A673 (cell line): ENCODE measurements at regions not wholly inside any gene's neighbourhood (a gene's known extent, or its start where the extent isn't known, plus 50 kb on each side); places are given as distances from the start of the nearest gene placed in this dataset.
"Not testable (repeated sequence)": the region's sequence is repeated elsewhere in the genome, so short reads cannot be mapped to it uniquely, and the experiment has no call there.

Experiments used
- EZH2 ChIP-seq: fragments of 200-600 bp; sonication (generic); IDR thresholded peaks from 2 replicates; pipeline ENCODE4 v1.6.1; 2017; ENCODE audit warnings: borderline replicate concordance, low read depth, mild to moderate bottlenecking, mixed read lengths, antibody characterized with exemption, low read length; ENCODE audit not compliant: poor library complexity, severe bottlenecking
- TF ChIP-seq, protein P1 (sequence below): fragments of 300-800, 200-600 bp; sonication (generic); conservative IDR thresholded peaks from 2 replicates; pipeline ENCODE4 v1.5.1; 2017; ENCODE audit warnings: low read depth, mild to moderate bottlenecking, antibody characterized with exemption, low read length, moderate library complexity, mixed read lengths

DNA sequence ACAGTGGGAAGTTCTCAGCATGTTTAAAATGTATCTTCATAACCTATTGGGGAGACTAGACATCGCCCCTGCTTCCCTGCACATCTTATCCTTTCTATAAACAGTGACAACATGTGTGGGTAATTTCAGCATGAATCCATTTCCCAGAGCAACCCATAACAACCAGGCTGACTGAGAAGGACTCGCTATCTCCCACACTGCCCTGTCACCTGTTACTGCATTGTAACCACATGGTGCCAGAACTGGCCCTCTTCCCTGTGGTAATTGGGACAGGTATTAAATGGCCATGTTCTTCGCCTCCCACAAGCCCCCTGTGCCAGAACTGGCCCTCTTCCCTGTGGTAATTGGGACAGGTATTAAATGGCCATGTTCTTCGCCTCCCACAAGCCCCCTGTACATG lies 71.5 kb upstream of the PPARGC1A start:
- TF ChIP-seq, protein P1, sequence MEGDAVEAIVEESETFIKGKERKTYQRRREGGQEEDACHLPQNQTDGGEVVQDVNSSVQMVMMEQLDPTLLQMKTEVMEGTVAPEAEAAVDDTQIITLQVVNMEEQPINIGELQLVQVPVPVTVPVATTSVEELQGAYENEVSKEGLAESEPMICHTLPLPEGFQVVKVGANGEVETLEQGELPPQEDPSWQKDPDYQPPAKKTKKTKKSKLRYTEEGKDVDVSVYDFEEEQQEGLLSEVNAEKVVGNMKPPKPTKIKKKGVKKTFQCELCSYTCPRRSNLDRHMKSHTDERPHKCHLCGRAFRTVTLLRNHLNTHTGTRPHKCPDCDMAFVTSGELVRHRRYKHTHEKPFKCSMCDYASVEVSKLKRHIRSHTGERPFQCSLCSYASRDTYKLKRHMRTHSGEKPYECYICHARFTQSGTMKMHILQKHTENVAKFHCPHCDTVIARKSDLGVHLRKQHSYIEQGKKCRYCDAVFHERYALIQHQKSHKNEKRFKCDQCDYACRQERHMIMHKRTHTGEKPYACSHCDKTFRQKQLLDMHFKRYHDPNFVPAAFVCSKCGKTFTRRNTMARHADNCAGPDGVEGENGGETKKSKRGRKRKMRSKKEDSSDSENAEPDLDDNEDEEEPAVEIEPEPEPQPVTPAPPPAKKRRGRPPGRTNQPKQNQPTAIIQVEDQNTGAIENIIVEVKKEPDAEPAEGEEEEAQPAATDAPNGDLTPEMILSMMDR, result not testable (repeated sequence)
- TF ChIP-seq EZH2, result not testable (repeated sequence)
